Cardiac septum (tissue), 1 donor: ENCODE measurements at regions not wholly inside any gene's neighbourhood (a gene's known extent, or its start where the extent isn't known, plus 50 kb on each side); places are given as distances from the start of the nearest gene placed in this dataset.

Experiments
- DNase-seq: peaks from one replicate; pipeline ENCODE4 v3.0.0-alpha.2; 2020; ENCODE audit warnings: low spot score
- intact Hi-C: fragments of 100-400 bp; cut with DNase I; formaldehyde crosslinking; loops from one replicate; pipeline ENCODE4 v1.14.0; 2022
- donor health status: DM: no; HTN: no; CAD: no.

- intact Hi-C loops: no loop called here
- DNase-seq: no peak
These were observed 277.0 kb downstream of the CDH2 start for GRCh38 chr18:27899893-27900292.

DNA sequence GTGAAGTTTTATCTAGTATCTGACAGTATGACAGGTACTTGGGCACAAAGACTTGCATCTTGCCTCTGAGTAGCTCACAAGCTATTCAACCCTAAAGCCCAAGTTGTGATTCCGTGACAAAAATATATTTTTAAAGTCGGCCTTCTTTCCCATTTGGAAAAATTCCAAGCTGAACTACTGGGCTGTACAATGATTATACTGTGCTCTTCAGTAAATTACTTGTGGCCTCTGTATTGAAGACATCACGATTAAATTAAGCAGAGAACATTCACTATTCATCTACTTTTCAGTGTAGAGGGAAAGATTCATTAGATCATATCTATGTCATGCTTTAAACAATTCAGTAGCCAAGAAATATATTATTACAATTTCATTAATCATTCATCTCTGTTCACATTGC is 282.2 kb downstream of the CDH2 start:
- no peak for DNase-seq
- intact Hi-C loops: no loop called here

DNA sequence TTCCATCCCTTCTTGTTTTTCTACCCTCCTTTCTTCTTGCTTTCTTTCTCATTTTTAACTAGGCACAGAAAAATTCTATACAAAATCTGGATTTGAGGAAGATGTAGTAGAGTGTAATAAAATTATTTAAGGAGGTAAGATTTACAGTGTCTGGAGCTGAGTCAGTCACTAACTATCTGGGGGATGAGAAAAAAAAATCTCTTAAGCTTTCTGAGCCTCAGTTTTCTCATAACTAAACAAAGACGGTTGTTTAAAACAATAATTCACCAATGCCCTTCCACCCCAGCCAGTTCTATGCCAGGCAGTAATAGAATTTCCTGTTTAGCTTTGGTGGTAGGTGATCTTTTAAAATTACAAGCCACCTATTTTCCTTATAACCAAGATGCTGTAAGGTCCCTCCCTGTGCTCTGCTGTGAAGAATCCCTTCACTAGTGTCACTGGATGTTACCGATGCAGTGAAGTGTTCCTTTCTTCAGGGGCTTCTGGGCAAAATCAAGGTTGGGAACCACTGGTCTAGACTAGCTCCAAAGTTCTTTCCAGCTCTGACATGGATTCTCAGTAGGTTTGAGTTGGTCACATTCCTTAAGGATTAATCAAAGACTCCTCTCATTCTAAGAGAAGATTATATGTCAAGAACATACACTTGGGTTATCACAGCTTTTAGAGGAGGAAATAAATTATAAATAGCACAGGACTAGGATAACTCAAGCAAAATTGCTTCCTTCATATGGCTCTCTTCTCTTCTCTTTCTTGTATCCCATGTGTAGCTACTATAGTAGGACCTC is 289.0 kb downstream of the CDH2 start:
- DNase-seq: no peak
- intact Hi-C loops: no loop called here

DNA sequence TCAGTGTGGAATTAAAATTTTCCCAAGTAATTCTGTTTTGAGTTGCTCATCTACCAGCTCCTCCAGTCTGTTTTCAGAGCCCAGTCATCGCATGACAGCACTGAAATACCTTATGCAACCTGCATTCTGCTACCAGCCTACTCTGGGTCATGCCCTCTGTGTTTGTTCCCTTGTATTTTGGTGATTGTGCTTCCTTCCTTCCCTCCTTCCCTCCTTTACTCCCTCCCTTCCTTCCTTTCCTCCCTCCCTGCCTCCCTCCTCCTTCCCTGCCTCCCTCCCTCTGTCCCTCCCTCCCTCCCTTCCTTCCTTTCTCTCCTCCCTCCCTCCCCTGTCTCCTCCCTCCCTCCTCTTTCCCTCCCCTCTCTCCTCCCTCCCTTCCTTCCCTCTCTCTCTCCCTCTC is 289.6 kb downstream of the CDH2 start:
- intact Hi-C loops: no loop called here
- DNase-seq: no peak

GRCh38 chr18:27879540-27879939 is 297.4 kb downstream of the CDH2 start:
- intact Hi-C loops: no loop called here
- no peak for DNase-seq

DNA sequence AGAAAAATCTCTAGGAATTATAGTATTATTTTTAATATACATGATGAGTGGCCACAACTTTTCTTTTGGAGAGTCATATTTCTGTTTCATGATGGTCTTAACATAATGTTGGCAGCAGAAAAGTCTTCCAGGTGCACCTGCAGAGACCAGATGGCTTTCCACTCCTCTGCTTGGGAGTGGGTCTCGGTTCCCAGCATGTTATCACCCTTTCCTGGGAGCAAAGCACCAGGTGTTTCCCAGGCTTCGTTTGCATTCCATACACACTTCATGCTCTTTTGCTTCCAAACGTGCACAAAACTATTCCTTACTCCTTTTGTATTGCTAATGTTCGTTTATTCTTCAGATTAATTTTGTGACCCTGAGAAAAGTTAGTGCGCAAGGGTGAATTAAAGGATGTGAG is 305.2 kb downstream of the CDH2 start:
- intact Hi-C loops: no loop called here
- no peak for DNase-seq

- no peak for DNase-seq
These were observed 307.2 kb downstream of the CDH2 start for GRCh38 chr18:27869735-27870134.

GRCh38 chr18:27865431-27865830 is 311.5 kb downstream of the CDH2 start:
- no peak for DNase-seq
- intact Hi-C loops: loop anchor here (10.0 kb wide), 2 partner anchors 239 to 309 kb away; partner anchors contain the start of gene CDH2

More at GRCh38 chr18:27869735-27870134, 307.2 kb downstream of the CDH2 start:
- intact Hi-C loops: loop anchor here (10.0 kb wide), 2 partner anchors 235 to 305 kb away; partner anchors contain the start of gene CDH2

GRCh38 chr18:27863780-27864430 is 313.0 kb downstream of the CDH2 start:
- intact Hi-C loops: loop anchor here (10.0 kb wide), 2 partner anchors 241 to 311 kb away; partner anchors contain the start of gene CDH2
- DNase-seq: no peak

GRCh38 chr18:27862041-27862682 is 314.8 kb downstream of the CDH2 start:
- no peak for DNase-seq
- intact Hi-C loops: loop anchor here (10.0 kb wide), 2 partner anchors 243 to 313 kb away; partner anchors contain the start of gene CDH2

GRCh38 chr18:27861539-27861938 is 315.4 kb downstream of the CDH2 start:
- intact Hi-C loops: loop anchor here (10.0 kb wide), 2 partner anchors 243 to 313 kb away; partner anchors contain the start of gene CDH2

DNA sequence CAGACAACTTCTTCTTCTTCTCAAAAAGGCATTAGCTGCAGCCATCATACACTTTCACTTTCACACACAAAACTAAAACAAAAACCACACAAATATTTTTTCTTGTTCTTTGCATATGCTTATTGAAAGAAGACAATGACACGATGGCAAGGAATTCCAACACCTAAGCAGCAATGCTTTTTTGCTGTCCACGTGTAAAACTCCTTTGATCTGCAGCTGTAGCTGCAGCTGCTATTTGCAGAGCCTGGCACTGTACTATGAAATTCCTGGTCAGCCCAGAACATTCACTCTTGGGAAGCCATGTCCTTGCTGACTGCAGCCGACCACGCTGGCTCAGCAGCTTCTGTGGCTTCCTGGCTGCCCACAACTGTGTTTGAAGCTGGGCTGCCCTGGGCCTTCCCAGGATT is 316.2 kb downstream of the CDH2 start:
- no peak for DNase-seq

More at GRCh38 chr18:27861539-27861938, 315.4 kb downstream of the CDH2 start:
- DNase-seq: no peak

GRCh38 chr18:27860011-27860410 is 316.9 kb downstream of the CDH2 start:
- intact Hi-C loops: loop anchor here (10.0 kb wide), 2 partner anchors 245 to 315 kb away; partner anchors contain the start of gene CDH2
- DNase-seq: no peak

More for the DNA sequence above, 316.2 kb downstream of the CDH2 start:
- intact Hi-C loops: loop anchor here (10.0 kb wide), 2 partner anchors 244 to 314 kb away; partner anchors contain the start of gene CDH2

DNA sequence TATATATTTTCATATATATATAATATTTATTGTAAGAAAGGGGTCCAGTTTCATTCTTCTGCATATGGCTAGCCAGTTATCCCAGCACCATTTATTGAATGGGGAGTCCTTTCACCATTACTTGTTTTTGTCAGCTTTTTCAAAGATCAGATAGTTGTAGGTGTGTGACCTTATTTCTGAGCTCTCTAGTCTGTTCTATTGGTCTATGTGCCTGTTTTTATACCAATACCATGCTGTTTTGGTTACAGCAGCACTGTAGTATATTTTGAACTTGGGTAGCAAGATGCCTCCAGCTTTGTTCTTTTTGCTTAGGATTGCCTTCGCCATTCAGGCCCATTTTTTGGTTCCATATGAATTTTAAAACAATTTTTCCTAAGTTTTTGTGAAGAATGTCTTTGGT is 320.1 kb downstream of the CDH2 start:
- DNase-seq: no peak
- intact Hi-C loops: no loop called here

- intact Hi-C loops: no loop called here
- no peak for DNase-seq
These were observed 321.4 kb downstream of the CDH2 start for GRCh38 chr18:27855486-27855885.

- intact Hi-C loops: no loop called here
- no peak for DNase-seq
These were observed 322.3 kb downstream of the CDH2 start for GRCh38 chr18:27854631-27855030.

GRCh38 chr18:27848336-27848735 is 328.6 kb downstream of the CDH2 start:
- DNase-seq: no peak
- intact Hi-C loops: no loop called here

GRCh38 chr18:27847412-27847811 is 329.5 kb downstream of the CDH2 start:
- intact Hi-C loops: no loop called here
- no peak for DNase-seq

DNA sequence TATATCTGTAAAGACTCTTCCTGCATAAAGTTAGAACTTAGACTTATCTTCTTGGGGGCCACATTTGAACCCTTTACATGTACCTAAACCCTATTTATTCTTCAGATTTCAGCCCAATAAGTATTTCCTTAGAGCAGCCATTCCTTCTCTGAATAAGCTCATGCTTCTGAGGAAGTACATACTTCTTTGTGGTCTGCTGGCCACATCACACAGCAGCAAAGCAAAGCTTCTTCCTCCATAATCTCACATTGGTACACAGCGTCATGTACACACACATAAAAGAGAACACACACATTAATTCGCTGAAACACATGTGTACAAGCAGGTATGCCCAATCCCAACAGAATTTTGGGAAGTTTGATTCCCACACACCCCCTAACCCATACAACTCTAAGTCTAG is 331.0 kb downstream of the CDH2 start:
- intact Hi-C loops: no loop called here
- no peak for DNase-seq
